NOMO-1 treated with DMSO at 0.1 percent for 48 hours (cell line): ENCODE measurements at regions not wholly inside any gene's neighbourhood (a gene's known extent, or its start where the extent isn't known, plus 50 kb on each side); places are given as distances from the start of the nearest gene placed in this dataset.

ENCODE experiments used
- DNase-seq: peaks from one replicate; lab custom pipeline; 2025; ENCODE audit not compliant: unreplicated experiment; lab: John Stamatoyannopoulos, UW

DNA sequence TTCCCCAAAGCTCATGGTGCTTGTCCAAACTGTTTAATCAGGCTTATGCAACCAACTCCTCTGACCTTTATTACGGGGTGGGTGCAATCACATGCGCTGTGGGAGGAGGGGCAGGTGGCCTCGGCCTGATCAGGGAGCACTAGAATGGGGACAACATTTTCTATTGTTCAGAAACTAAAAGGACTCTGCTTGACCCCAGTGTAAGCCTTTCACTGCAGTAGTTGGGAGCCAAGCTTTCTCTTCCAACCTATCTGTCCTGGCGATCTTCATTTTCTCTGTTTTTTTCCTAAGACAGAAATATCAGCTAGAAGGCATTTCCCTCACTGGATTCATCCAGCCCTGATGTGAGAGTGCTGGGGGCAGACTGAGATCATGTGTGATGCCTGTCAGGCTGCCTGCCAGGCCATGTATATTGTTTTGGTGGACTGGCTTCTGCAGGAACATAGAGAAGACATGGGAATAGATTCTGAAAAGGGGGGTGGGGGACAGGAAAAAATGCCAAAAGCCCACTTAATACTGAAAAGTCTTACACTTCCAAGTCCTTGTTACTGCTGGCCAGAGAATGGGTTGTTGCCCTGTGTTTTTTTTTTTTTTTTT, 627.0 kb upstream of the TBL1XR1 start:
- DNase-seq: no peak

DNA sequence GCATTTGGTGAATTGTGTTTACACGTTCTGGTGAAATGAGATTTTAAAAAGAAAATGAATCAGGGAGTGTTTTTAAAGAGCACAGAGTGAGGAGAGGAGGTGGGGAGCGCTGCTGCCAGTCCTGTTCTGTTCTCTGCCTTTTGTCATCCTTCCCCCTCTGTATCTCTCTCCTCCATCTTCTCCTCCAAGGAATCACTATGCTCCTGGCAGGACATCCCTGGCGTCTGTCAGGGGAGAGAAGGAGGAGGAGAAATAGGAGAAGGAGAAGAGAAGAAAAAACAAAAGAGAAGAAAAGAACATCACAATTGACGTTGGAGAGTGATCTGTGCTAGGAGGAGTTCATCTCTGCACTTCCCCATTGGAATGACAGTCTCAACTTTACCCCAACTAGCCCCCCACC, 627.6 kb upstream of the TBL1XR1 start:
- no peak for DNase-seq

DNA sequence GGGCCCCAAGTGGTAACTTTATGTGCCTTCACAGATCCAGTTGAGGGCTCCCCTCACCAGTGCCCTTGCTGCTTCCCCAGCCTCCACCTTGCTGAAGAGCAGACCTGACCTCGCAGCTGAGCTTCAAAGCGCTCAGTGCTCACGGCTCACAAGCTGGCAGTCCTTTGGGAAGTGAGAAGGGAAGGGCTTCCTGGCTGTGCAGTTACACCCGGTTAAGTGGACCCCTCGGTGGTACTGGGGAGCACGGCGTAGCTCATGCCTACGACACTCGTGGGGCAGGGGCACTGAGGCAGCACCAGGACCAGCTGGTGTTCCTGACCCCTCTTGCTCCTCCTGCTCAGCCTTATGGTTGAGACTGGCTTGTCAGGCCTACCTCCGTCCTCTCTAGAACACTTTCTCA, 629.0 kb upstream of the TBL1XR1 start:
- no peak for DNase-seq

DNA sequence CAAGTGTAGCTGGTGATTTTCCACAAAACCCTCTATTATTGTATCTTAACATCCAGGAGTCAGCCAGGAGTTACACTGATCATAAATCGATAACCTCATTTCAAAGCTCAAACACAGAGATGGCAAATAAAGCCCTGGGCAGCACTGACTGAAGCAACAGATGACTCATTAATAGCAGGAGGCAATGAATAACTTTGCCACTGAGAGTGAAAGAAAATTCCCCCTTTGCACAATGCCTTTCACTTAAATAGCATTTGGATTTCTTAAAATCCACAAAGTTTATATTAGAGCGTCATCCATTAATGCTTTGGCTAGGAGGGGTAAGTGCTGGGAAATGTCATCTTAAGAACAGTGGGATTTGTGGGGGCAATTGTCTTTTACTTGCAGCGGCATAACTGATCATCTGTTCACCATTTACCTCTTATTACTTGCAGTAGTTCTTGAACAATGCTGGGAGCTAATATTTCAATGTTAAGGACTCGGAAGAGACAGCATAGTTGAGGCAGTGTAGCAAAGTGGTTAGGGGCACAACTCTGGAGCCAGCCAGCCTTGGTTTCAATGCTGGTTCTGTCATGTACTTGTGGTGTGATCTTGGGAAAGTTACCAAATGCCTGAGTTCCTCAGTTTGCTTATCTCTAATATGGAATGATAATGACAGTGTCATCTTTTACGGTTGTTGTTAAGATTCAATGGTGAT, 630.4 kb upstream of the TBL1XR1 start:
- DNase-seq: peak; percentile 7

DNA sequence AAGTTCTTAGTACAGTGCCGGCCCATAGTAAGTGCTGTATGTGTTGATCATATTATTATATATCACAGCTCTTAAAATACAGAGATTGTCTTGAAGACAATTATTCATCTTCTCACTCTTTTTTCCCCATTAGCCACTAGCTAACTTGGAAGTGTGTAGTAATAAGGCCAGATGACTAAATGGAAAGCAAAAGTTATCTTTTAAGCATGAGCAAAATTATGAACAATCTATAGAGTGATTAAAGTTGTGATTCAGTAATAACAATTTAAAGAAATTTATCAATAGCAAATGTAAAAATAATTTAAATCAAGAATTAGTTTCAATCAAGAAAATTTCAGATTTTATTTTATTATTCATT, 630.9 kb upstream of the TBL1XR1 start:
- DNase-seq: no peak

DNA sequence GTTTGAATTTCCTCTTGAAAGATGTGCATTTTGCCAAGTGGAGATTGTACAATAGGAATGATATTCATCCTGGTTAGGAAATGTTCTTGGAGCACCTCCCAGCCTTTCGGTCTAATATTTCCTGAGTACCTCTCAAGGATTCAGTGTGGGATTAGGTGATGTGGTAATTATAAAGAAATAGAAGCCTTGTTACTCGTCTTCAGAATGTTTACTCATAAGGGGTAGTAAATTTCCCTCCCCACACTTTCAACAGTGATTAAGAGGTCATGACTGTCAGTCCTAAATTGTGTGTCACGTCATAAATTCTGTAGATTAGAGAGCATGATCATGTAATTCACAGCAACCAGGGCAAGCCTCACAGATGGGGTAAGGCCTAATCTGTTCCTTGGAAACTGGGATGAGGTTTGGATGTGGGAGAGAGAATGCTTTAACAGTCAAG, 633.1 kb upstream of the TBL1XR1 start:
- no peak for DNase-seq

DNA sequence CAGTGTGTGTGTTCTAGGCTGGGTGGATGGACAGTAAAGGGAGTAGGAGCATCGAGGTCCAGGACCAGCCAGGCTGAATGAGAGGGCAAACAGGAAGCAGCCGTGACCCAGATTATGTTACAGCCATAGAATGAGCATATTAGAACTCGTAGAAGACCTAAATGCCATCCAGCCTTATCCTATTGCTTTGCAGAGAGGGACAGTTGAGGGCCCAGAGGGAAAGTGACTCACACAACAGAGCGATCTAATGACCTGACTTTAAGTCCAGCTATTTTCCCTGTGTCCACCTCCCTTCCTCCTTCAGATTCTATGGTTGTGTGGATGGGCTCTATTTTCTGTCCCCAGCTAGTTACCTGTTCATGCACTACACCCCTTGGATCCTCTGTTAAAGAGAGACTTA, 634.1 kb upstream of the TBL1XR1 start:
- no peak for DNase-seq

DNA sequence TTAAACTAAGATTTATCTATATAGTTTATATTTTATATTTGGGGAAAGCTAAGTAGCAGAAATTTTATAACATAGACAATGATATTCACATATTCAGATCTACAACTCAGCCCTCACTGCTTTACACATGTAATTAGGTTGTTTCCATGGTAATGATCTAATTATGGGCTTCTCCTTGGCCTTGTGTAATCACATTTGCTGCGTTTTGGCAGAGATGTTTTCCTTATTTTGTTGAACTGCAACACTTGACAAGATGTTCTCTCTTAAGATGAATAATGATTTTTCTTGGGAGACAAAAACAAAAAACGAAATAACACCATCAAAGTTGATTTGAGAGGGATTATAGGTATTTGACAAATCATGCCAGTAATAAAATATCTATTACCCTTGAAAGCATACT, 635.6 kb upstream of the TBL1XR1 start:
- DNase-seq: peak; percentile 79

DNA sequence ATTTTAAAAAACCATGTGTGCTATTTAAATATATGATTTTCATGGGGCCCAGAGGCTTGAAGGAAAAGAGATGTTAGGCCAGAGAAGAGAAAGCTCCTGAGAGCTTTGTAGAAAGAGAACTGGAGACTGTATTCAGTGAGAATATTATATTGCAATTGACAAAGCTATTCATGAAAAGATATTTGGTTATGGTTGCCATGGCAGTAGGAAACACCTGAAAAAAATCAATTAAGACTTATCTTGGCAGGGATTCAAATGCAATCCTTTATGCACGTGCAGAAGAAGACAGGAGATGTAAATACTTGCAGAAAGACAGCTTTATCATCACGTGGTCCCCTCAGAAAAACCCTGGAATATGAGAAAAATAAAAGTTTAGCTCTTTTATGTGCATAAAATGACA, 636.0 kb upstream of the TBL1XR1 start:
- no peak for DNase-seq

DNA sequence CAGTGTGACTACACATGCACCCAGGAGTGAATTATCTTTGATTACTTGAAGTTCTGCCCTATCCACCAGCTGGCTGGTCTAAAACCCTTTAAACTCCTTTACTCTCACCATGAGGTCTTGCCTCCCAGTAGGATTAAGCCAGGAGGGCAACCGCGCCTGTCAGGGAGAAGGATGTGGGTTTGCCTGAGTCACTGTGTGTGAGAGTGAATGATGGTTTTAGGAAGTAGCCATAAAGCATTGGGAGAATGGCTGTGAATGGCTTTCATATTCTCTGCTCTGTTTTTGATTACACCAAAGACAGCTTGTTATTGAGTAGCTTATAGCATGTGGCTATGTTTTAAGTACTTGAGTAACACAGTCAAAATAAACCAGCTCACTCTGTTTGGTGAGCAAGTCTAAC, 637.7 kb upstream of the TBL1XR1 start:
- peak; percentile 94 for DNase-seq

DNA sequence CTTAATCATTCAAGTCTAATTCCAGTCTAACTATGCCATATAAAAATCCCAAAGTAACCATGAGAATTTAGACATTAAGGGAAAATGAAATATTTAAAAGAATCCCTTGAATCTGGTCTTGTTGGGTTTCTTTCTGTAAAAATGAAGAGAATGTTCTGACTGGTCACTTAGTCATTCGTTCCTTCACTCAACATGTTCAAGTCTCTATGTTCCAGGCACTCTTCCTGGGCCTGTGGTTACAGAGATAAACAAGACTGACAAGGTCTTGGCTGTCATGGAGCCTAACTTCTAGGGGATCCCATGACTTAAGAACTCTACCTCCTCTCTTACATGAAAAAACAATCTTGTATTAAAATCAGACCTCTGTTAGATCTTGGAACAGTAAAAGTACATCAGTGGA, 638.6 kb upstream of the TBL1XR1 start:
- no peak for DNase-seq

DNA sequence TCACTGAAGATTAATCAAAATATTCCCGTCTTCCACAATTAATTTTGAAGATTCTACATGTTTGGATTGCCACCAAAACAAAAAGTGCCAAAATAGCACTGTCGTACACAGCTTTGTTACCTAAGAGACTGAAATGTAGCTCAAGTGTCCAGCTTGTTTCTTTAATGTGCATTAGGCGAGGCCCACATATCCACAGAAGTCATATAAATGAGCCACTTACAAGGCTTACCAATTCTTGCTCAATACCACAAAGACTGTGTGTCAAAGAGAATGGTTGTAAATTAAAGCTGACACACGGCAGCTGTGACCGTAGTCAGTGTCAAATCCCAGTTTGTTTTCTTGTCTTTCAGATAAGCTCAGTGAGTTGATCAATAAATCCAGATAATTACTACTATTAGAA, 639.4 kb upstream of the TBL1XR1 start:
- DNase-seq: peak; percentile 90

DNA sequence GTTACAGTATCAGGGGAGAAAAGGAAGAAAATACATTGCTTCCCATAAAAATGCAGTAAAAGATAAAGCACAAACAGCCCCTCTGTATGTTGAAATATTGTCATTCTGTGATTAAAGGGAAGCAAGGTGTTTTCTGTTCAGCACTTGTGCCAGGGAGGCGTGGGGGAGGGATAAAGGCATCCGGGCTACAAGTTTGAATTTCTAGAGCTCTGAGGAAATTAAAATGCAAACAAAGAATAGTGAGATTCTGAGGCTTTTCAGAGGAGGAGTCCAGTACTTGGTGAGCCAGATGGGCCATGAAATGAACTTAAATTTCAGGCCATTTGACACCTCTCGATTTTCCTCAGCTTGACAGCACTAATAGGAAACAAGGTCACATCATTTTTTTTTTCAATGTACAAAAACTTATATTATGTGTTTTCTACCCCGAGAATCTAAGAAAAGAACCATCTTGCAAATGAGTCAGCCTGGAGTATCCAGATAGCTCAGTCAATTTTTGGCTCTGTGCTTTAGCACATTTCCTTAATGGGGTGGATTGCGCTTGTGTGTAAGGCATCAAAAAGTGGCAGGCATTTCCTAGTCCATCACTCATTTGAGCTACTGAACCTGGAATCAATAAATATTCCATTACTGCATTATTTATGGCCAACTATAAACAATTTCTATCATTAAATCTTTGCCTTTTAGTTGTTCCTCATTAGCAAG, 640.8 kb upstream of the TBL1XR1 start:
- DNase-seq: peak; percentile 19

DNA sequence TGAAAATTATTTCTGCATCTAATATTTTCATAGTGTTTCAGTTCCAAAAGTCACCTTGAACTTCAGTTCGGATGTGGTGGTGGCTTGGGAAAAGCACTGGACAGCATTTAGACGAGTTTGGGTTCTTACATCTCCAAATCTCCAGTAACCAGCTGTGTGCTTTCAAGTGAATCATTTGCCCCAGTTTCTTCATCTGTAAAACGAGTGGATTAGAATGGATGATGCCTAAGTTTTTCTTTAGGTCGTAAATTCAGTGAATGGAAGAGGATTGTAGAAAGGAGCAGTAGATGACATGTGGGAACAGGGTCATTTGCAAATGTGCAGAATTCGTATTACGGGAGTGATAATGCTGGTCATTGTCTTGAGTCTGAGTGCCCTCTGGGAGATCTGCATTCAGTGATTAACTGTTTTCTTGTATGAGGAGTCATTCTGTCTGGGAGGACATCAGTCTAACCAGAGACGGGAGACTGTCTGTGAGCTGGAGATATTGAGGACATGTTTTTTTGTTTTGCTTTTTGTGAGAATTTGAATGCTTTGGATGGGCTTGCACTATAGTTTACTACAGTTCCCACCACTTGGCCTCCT, 641.6 kb upstream of the TBL1XR1 start:
- DNase-seq: no peak

DNA sequence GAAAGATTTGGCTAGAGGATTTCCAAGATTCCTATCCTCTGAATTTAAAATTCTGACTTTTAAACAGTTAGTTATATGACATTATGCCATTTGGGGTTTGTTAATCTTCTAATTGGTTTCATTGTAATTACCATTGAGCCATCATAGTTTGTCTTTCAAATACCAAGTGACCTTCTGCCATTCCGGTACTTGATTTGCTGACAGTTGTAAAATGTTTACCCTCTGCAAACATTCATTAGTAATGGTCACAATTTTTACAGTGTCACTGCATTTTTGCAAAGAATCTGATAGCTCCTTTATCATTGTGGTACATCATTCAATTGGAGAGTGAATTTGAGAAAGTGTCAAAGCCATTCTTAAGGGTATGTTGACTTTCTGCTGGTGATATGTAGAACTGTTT, 645.0 kb upstream of the TBL1XR1 start:
- DNase-seq: no peak

DNA sequence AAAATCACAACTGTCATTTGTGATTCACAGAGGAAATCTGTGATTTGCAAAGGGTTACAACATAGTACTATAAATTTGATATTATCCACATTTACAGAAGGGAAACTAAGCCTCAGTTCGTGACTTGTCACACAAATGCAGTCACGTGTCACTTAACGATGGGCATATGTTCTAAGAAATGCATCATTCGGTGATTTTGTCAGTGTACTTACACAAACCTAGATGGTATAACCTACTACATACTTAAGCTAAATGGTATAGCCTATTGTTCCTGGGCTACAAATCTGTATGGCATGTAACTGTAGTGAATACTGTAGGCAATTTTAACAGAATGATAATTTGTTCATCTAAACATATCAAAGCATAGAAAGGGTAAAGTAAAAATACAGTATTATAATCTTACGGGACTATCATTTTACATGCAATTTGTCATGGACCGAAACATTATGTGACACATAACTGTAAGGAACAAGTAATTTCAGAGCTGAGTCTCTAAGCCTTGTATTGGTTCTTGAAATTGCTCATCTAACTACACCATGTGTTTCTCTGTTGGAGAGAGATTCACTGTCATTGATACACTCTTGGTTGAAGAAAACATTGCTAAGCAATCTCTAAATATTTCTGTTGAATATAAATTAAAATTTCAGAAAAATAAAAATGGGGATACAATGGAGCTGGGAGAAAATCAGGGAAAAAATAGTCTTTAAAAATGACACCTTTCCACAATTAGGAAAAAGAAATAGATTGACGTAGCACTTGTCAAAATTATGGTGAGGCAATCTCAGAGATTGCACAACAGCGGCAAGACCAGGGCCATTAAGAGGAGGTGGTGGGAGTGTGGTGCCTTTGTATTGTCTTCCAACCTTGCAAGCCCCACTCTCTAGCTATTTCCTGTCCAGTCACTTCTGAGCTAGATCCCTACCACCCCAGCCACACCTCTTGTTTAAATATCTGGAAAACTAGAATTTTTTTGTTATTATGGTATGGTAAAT, 645.8 kb upstream of the TBL1XR1 start:
- DNase-seq: peak; percentile 44

DNA sequence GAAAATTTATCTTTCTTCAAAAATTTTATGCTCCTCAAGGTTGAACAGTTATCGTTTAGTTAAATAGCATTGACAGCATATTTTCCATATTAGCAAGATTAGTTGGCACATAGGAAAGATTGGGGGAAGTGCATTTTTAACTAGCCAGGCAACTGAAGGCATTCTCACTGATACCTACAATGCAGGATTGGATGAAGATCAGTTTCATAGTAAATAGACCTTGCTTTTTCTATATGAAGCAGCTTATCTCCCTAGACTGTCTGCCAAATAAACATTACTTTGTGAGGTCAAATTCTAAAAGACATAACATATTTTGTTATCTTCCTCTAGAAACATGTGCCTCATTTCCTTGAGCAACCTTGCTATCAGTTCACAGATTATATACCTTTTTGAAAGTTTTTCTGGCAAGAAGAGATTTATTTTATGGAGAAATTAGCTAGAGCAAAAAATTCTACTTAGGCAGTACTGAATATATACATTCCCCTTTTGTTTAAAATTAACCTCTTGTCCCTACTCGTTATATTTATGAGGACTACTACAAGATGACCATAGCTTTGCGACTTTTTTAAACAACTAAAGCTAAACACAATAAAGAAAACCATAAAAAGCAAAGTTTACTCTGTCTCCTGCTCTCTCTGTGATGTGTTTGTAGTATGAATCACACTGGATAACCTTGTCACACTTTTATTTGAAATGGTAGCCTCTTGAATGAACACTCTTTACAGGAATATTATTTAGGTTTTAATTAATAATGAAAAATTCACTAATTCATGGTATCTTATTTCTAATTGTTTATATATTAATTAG, 654.9 kb upstream of the TBL1XR1 start:
- no peak for DNase-seq

DNA sequence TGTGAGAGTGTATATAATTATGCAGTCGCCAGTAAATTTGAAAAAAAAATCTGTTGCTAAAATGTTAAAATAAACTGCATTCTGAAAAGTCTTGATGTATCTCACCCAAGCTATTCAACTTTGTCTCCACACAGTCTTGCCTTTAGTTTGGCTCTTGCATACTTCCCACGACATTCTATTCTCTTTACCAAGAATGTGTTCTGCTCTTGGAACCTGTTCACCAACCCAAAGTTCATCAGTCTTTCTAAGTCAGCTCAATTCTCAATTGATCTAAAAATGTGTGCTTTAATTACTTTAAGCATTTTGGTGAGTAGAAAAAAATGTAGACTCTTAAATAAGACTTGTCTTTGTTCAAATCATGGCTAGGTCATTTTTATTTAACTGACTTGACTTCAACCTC, 657.7 kb upstream of the TBL1XR1 start:
- DNase-seq: no peak

DNA sequence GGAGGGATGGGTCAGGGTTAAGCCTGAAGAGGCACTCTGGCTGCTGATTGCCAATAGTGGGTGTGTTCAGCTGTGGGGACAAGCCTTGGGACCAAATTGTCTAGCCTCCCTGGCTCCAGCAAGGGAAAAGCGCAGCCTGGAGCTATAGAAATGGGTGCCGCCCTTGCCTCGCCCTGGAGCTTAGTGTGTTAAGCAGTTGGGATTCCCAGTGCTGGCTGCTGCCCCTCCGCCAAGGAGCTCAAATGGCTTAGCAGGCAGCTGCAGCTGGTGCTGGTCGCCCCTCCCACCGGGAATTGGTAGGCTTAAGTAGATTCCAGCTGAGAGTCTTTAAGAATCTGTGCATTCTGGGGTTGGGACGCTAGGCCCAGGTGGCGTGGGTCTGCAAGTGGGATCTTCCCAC, 662.9 kb upstream of the TBL1XR1 start:
- DNase-seq: no peak

DNA sequence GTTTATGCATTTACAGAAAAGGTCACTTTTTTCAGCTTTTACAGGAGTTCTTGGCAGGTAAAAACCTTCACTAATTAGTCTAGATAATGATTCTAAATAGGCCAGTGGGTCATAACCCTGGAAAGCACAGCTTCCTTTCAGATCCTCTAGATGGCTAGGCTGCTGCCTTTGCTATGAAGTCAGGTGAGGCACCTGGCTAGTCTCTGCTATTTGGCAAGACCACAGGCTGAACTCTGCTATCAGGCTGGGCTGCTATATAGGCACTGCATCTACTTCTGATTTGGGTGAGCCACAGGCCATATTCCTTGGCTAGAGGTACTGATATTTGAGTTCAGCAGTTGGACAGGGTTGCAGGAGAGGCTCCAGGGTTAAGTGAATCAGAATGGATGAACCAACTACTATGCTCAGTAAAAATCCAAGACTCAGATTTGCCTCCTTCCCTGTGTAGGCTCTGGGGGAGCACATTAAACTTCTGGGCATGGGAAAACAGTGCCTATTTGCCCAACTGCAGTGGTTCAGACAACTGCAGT, 665.7 kb upstream of the TBL1XR1 start:
- no peak for DNase-seq
